ENCODE measurements at regions not wholly inside any gene's neighbourhood (a gene's known extent, or its start where the extent isn't known, plus 50 kb on each side); places are given as distances from the start of the nearest gene placed in this dataset.

- no peaks in the 10 kb centered on the region for H4K20me1 ChIP-seq (ENCODE audit: insufficient read depth)
- no peak for TF ChIP-seq EZH2 (IDR thresholded peaks at IDR 0.05; ENCODE audit: insufficient read depth, poor library complexity, severe bottlenecking)
- no peak for TF ChIP-seq EZH2phosphoT487 (IDR thresholded peaks at IDR 0.05; ENCODE audit: insufficient read depth, low read depth)
- H3K36me3 ChIP-seq (ENCODE audit: low read depth), result no peaks in the 10 kb centered on the region
- H3K9me2 ChIP-seq (ENCODE audit: insufficient read depth), result no peaks in the 10 kb centered on the region
- no peak overlapping the region for H3K9ac ChIP-seq
- H2AFZ ChIP-seq, result no peak overlapping the region
- no peak overlapping the region for H3K27ac ChIP-seq
- no peaks in the 10 kb centered on the region for H3K79me2 ChIP-seq (ENCODE audit: insufficient read depth)
- H3F3A ChIP-seq (ENCODE audit: insufficient read depth), result peaks cover 11% of the 10 kb centered on the region; the same call in 1 of the 2 replicates
- in situ Hi-C loops (cut with MboI), result no loop called here
- H3K9me3 ChIP-seq (ENCODE audit: low read depth), result no peaks in the 10 kb centered on the region
- no peak for DNase-seq
- peaks cover 13% of the 10 kb centered on the region for H3K4me1 ChIP-seq (ENCODE audit: insufficient read depth)
- H3K4me3 ChIP-seq, result no peak overlapping the region
- H3K27me3 ChIP-seq (replicated peaks; ENCODE audit: insufficient read depth), result no peaks in the 10 kb centered on the region
- H3K4me2 ChIP-seq (ENCODE audit: unreplicated experiment), result no peak overlapping the region
Measured at GRCh38 chr2:181262782-181263181, 194.4 kb upstream of the ITGA4 start.

GRCh38 chr2:181264001-181264400 lies 193.2 kb upstream of the ITGA4 start:
- no peaks in the 10 kb centered on the region for H3K27me3 ChIP-seq (replicated peaks; ENCODE audit: insufficient read depth)
- no peaks in the 10 kb centered on the region for H3K9me3 ChIP-seq (ENCODE audit: low read depth)
- TF ChIP-seq EZH2 (IDR thresholded peaks at IDR 0.05; ENCODE audit: insufficient read depth, poor library complexity, severe bottlenecking) (no peak), EZH2phosphoT487 (IDR thresholded peaks at IDR 0.05; ENCODE audit: insufficient read depth, low read depth) (no peak)
- H3F3A ChIP-seq (ENCODE audit: insufficient read depth), result peaks cover 2% of the 10 kb centered on the region; the same call in 1 of the 2 replicates
- no peaks in the 10 kb centered on the region for H3K36me3 ChIP-seq (ENCODE audit: low read depth)
- no peak overlapping the region for H3K4me3 ChIP-seq
- H3K79me2 ChIP-seq (ENCODE audit: insufficient read depth), result no peaks in the 10 kb centered on the region
- 69 to 75% methylated on average over 1 of the region's 1 CpG for WGBS, 2 experiments (ENCODE audit: low coverage in 1 of 2, low lambda C conversion rate in 2 of 2, missing lambda C conversion rate in 2 of 2)
- H3K27ac ChIP-seq, result no peak overlapping the region
- no peak overlapping the region for H3K4me2 ChIP-seq (ENCODE audit: unreplicated experiment)
- no peak for DNase-seq
- no peaks in the 10 kb centered on the region for H4K20me1 ChIP-seq (ENCODE audit: insufficient read depth)
- peaks cover 6% of the 10 kb centered on the region for H3K4me1 ChIP-seq (ENCODE audit: insufficient read depth)
- no peak overlapping the region for H2AFZ ChIP-seq
- no peak overlapping the region for H3K9ac ChIP-seq
- no peaks in the 10 kb centered on the region for H3K9me2 ChIP-seq (ENCODE audit: insufficient read depth)
- in situ Hi-C loops (cut with MboI), result no loop called here

- Histone ChIP-seq H2AFZ (no peak overlapping the region), H3K27ac (no peak overlapping the region), H3K4me1 (ENCODE audit: insufficient read depth) (peaks cover 1% of the 10 kb centered on the region; the same call in 1 of the 2 replicates), H3K9me3 (ENCODE audit: low read depth) (no peaks in the 10 kb centered on the region), H3K27me3 (replicated peaks; ENCODE audit: insufficient read depth) (no peaks in the 10 kb centered on the region), H3K79me2 (ENCODE audit: insufficient read depth) (no peaks in the 10 kb centered on the region), H3K4me3 (no peak overlapping the region), H3K9ac (no peak overlapping the region), H3K36me3 (ENCODE audit: low read depth) (no peaks in the 10 kb centered on the region), H3K9me2 (ENCODE audit: insufficient read depth) (no peaks in the 10 kb centered on the region), H3K4me2 (ENCODE audit: unreplicated experiment) (no peak overlapping the region), H3F3A (ENCODE audit: insufficient read depth) (no peaks in the 10 kb centered on the region), H4K20me1 (ENCODE audit: insufficient read depth) (no peaks in the 10 kb centered on the region)
- in situ Hi-C loops (cut with MboI), result no loop called here
- DNase-seq, result no peak
- TF ChIP-seq EZH2 (IDR thresholded peaks at IDR 0.05; ENCODE audit: insufficient read depth, poor library complexity, severe bottlenecking) (no peak), EZH2phosphoT487 (IDR thresholded peaks at IDR 0.05; ENCODE audit: insufficient read depth, low read depth) (no peak)
- WGBS, 2 experiments (ENCODE audit: low coverage in 1 of 2, low lambda C conversion rate in 2 of 2, missing lambda C conversion rate in 2 of 2), result 46 to 55% methylated on average over 1 of the region's 1 CpG
Measured at GRCh38 chr2:181264441-181264840, 192.7 kb upstream of the ITGA4 start.

GRCh38 chr2:181266614-181267013 lies 190.6 kb upstream of the ITGA4 start:
- no peak overlapping the region for H3K4me3 ChIP-seq
- no peak overlapping the region for H3K27ac ChIP-seq
- H3K36me3 ChIP-seq (ENCODE audit: low read depth), result no peaks in the 10 kb centered on the region
- H3K4me2 ChIP-seq (ENCODE audit: unreplicated experiment), result no peak overlapping the region
- H3F3A ChIP-seq (ENCODE audit: insufficient read depth), result no peaks in the 10 kb centered on the region
- in situ Hi-C loops (cut with MboI), result no loop called here
- no peak for DNase-seq
- H2AFZ ChIP-seq, result no peak overlapping the region
- H3K27me3 ChIP-seq (replicated peaks; ENCODE audit: insufficient read depth), result no peaks in the 10 kb centered on the region
- 66% methylated on average over 3 of the region's 3 CpGs for WGBS, 2 experiments (ENCODE audit: low coverage in 1 of 2, low lambda C conversion rate in 2 of 2, missing lambda C conversion rate in 2 of 2)
- no peaks in the 10 kb centered on the region for H3K4me1 ChIP-seq (ENCODE audit: insufficient read depth)
- no peaks in the 10 kb centered on the region for H4K20me1 ChIP-seq (ENCODE audit: insufficient read depth)
- H3K79me2 ChIP-seq (ENCODE audit: insufficient read depth), result no peaks in the 10 kb centered on the region
- H3K9ac ChIP-seq, result no peak overlapping the region
- H3K9me2 ChIP-seq (ENCODE audit: insufficient read depth), result no peaks in the 10 kb centered on the region
- no peaks in the 10 kb centered on the region for H3K9me3 ChIP-seq (ENCODE audit: low read depth)
- no peak for TF ChIP-seq EZH2phosphoT487 (IDR thresholded peaks at IDR 0.05; ENCODE audit: insufficient read depth, low read depth)
- TF ChIP-seq EZH2 (IDR thresholded peaks at IDR 0.05; ENCODE audit: insufficient read depth, poor library complexity, severe bottlenecking), result no peak

Measured in GM23248 (cell line).